NCI-H2171 treated with DMSO at 0.1 percent for 48 hours (cell line): ENCODE measurements at regions not wholly inside any gene's neighbourhood (a gene's known extent, or its start where the extent isn't known, plus 50 kb on each side); places are given as distances from the start of the nearest gene placed in this dataset.

Experiments used
- DNase-seq: peaks from one replicate; lab custom pipeline; 2025; lab: John Stamatoyannopoulos, UW

- DNase-seq = no peak
These were observed 194.0 kb downstream of the ZFP36L2 start for GRCh38 chr2:43032213-43033015.

DNA sequence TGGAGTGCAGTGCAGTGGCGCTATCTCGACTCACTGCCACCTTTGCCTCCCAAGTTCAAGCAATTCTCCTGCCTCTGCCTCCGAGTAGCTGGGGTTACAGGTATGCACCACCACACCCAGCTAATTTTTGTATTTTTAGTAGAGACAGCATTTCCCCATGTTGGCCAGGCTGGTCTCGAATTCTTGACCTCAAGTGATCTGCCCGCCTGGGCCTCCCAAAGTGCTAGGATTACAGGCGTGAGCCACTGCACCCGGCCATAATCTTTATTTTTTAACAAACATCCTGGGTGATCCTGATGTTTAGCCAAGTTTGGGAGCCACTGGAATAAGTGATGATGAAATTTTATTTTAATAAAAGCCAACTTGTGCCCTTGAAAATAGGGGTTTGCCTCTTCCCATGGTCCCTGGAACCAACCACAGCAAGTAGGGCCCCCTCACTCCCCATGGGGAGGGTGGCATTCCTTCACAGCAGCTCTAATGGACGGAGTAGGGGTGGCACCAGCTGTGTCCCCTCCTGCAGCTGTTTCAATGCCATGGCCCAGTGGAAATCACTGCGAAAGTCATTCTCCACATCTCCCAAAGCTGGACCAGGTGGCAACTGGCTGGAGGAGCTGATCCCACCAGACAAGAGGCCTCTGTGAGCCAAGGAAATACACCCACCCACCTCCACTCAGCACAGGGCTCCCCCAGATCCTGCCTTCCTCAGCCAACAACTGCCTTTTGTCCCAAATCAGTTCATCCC, 194.8 kb downstream of the ZFP36L2 start:
- DNase-seq = no peak

DNA sequence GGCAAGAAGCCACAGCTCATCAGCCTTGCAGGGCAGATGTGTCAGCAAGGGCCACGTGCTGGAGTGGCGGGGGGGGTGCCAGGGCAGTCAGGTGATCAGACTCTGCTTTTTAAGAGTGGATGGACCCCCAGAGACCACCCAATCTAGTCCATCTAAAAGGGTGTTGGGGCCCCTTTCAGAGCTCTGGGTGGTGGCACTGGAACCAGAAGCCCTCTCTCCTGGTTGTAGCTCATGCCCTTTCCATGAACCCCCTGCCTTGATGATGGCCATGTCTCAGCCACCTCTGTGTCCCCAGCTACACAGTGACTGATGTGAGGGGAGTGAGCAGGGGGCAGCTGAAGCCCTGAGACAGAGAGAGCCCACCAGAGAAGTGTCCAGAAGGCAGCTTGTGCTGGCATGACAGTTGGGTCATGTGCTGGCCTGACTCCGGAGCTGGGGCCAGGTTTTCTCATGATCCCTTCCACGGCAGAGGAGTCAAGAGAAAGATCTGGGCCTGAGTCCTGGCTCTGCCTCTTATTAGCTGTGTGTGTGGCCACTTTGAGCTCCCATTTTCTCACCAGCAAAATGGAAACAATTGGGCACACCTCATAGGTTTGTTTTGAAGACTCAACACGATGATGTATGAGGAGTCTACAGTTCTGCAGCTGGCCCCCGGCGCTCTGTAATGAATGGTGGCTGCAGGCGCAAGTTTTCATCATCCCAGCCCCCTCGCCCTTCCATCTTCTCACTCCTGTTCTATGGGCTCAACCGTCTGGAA, 195.7 kb downstream of the ZFP36L2 start:
- no peak for DNase-seq

DNA sequence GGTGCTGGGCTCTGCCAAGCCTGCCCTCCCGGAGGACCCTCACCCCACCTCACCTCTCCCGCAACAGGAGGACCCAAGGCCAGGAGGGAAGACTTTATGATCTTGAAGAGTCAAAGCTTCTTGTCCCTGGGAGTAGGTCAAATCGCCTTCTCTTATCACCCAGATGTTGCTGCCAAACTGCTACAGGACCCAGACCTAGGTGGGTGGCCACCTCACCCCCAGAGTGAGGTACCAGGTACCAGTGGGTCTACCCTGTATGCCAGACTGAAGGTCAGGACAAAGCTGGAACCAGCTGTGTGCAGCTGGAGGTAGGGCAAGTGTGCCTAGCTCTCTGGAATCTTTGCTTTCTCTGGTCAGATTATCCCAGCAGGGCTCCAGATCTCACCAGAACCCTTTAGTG, 197.2 kb downstream of the ZFP36L2 start:
- DNase-seq = no peak

GRCh38 chr2:43028188-43028587, 198.2 kb downstream of the ZFP36L2 start:
- DNase-seq = no peak

GRCh38 chr2:43027097-43027873, 199.1 kb downstream of the ZFP36L2 start:
- DNase-seq = no peak

DNA sequence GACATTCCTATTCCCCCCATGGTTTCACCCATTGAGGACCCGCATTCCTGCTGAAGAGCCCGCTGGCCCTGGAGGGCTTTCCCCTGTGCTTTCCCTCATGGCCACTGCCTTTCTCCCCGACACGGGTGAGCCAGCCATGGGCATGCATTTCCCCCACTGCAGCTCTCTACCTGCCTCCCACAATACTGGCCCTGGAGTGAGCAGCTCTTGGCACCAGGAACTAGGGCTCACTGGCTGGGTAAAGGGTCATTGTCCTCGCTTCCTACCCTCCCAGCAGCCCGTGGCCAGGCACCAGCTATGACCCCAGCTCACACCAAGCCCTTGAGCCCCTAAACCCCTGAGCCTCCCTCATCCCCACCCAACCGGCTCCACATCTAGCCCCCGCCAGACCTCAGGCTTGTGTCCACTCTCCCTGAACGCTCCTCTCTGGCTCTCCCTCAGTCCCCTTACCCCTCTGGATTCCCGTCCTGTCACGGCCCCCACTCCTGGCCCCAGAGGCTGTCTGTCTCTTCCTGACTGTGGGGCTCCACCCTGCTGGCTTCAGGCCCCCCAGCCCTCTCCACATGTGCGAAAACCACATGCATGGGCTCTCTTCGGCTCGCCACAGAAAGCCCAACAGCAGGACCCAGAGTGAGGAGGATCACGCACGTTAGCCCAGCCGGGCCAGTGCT, 199.8 kb downstream of the ZFP36L2 start:
- no peak for DNase-seq

- DNase-seq = no peak
These were observed 200.6 kb downstream of the ZFP36L2 start for GRCh38 chr2:43025709-43026295.

GRCh38 chr2:43024515-43025011, 201.8 kb downstream of the ZFP36L2 start:
- DNase-seq = no peak

DNA sequence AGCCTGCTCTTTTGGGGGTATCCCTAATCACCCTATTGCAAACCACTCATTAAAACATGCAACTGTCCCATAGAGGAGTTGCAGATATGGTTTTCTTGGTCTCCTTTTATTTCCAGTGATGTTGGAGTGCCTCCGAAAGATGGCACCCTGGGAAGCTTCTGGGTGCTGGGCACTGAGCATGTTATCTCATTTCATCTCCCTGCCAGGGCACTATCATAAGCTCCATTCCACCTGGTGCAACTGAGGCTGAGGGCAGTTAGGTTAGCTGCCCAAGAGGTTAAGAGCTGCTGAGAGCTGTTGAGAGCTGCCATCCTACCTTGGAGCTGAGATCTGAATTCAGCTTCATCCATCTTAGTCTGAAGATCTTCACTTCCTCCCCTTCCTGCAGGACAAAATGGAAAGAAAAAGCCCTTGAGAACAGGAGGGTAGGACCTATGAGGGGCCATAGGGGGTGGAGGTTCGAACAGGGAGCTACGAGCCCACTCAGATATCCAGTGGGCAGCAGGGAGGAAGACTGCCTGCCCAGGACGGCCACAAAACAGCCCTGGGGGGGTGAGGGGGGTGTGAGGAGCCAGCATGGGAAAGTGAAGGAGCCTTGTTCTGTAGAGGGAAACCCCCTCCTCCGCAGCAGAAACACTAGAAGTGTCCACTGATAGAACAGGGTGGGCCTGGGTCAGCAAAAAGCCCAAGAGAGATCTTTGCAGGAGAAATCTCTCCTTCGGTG, 202.5 kb downstream of the ZFP36L2 start:
- no peak for DNase-seq

DNA sequence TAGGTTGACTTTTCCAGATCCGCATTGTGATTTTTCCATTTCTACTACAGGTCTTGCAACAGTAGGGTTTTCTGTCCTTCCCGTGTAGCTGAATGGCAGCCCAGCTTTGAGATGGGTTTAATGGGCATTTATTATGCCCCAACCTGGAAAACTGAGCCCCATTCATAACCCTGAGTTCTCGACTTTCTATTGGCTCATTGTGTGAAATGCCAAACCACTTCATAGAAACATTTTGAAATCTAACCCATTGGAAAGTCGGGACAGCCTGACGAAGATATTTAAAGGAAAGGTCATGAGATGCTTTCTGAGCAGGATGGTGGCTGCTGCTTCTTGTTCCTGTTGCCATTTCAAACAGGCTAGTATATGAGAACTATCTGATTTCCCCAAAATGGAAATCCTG, 203.5 kb downstream of the ZFP36L2 start:
- no peak for DNase-seq

DNA sequence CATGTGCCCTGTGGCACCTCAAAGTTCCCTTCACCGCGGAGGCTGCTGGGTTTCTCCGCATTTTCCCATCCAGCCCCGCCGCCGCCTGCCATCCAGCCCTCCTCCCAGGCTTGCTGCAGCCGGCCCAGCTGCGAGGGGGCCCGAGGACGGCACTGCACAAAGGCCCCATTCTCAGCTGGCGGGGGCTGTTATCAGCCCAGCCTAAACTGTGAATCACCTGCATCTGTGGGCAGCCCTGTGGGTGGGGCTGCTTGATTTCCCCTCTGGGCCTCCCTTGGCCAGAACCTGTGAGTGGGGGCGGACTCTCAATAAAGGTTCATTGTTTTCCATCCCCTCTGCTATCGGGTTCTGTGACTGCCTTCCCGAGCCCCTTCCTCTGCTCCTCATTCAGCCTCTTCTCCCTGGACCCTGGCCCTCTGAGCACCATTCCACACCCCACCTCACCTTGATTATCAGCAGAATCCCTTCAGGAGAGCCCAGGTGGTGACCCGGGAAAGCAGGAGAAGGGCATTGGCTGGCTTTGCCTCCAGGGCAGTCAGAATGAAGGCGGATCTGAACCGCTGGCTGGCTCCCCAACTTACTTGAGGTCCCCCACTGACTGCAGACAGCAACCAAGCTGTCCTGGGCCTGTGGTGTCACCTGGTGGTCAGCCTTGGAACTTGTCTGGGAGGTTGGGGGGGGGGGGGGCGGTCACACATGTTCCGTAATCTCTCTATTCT, 204.5 kb downstream of the ZFP36L2 start:
- no peak for DNase-seq

GRCh38 chr2:43020990-43021669, 205.3 kb downstream of the ZFP36L2 start:
- DNase-seq = no peak

DNA sequence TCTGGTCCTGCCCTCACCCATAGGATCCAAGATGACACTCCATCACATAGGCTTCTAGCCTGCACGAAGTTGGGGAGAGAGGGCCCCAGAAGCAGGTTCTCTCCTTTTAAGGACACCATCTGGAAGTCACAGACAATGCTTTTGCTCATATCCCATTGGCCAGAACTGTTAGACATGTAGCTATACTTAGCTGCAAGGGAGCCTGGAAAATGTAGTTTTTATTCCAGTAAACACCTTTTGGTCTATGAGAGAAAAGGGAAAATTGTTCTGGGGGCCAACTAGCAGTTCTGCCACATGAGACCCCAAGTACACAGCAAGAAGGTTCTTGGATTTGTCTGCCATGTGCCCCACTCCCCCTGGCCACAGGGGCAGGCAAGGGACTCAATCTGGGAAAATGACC, 206.1 kb downstream of the ZFP36L2 start:
- DNase-seq = no peak

DNA sequence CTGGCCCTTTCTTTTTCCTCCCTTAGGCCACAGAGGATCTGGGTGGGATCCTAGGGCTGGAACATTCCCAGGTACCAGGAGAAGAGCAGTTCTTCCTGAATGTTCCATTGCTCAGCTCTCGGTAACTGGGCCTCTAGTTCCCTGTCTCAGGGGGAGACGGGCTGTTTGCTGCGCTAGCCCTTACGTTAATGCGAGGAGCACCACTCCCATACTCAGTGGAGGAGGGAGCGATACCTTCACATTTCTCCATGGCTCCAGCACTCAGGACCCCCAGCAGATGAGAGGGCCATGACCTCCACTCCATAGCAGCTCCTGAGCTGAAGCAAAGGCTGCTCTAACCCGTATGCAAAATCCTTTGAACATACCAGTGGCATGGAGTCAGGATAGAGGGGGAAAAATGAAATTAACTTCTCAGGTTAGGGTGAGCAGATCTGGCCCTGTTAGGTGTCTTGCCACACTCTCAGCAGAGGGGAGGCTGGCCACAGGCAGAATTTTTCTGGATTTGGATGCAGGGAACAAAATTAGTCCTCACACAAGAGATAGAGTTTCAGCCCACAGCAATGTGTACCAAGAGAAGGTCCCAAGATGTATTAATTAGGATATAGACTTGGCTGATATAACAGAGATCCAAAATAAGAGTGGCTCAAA, 206.7 kb downstream of the ZFP36L2 start:
- no peak for DNase-seq

DNA sequence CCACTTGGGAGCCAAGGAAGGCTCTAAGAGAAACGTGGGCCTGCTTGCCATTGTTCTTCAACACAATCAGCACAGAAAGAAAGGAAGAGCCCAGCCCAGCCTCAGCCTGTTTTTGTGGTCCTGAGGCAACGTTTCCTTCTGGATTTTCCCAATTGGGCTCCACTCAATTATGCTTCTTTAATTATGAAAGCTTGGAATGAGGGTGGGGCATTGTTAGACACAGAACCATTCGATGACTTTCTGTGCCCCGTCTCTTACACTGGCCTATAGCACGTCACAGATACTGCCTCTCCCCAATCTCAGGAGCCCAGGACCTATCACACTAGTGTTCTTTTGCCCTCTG, 207.4 kb downstream of the ZFP36L2 start:
- no peak for DNase-seq

- DNase-seq = no peak
These were observed 208.0 kb downstream of the ZFP36L2 start for GRCh38 chr2:43018179-43019024.
